ENCODE measurements at regions not wholly inside any gene's neighbourhood (a gene's known extent, or its start where the extent isn't known, plus 50 kb on each side); places are given as distances from the start of the nearest gene placed in this dataset.
A peak's percentile ranks its signal among the peaks of the same experiment; 100 is the strongest.

DNA sequence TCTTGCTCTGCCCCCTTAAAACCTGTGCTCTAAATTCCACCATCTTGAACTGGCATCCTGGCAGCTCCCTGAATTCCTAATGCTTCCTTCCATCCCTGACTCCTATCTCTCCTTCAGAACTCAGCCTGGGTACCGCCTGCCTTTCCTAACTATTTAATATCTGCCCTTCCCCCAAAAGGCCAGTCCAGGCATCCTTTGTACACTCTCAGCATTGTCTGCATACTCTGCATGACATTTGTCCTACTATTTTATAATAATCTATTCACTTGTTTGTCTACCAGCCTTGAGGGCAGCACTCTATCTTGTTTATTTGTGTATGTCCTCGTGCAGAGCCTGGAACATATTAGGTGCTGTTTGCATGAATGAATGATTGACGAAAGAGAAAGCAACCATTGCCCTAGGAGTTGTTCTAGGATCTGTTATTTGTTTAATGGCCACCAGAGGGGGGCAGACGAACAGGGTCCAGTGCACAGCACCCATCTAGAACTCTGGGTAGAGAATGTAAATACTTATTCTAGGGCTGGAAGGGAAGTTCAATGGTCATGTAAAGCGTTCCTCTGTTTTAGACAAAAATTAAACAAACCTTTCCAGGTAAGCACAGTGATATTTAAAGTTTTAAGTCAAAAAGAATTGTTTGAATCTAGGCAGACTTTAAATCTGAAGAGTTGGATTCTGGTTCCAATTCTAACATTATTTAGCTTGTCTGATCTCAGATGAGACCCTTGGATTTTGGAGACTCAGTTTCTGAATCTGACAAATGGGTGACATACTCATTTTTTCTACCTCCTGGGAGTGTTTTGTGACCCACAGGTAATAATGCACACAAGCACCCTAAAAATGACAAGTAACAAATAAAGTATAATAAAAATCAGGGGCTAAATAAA, 125.8 kb upstream of the GALNT15 start:
- ChIA-PET CTCF (interaction anchor here (0.7 to 11.3 kb wide), 46 partner anchors 8 to 418 kb away, joined by 3 to 459 read pairs (median 4); partner anchors contain the start of gene GALNT15), POLR2A (no interaction called here)
- dilution Hi-C loops (cut with MboI; ENCODE audit: extremely low pct_ligation_motif_present, low sequenced_read_pairs) = no loop called here
- no peaks in the 10 kb centered on the region for H3K36me3 ChIP-seq (ENCODE audit: control insufficient read depth in 2 of 2, extremely low read depth in 1 of 2, insufficient read depth in 2 of 2, low read length in 2 of 2)
- H3K27me3 ChIP-seq (ENCODE audit: control insufficient read depth in 2 of 2, insufficient read depth in 2 of 2, low read length in 2 of 2) = no peaks in the 10 kb centered on the region
- TF ChIP-seq POLR2A (IDR thresholded peaks at IDR 0.05; ENCODE audit: low read depth, low read length) (no peak), GATA2 (IDR thresholded peaks at IDR 0.05; ENCODE audit: insufficient read depth, insufficient read length, low read depth, low read length) (no peak)
- TF ChIP-seq, protein P1, sequence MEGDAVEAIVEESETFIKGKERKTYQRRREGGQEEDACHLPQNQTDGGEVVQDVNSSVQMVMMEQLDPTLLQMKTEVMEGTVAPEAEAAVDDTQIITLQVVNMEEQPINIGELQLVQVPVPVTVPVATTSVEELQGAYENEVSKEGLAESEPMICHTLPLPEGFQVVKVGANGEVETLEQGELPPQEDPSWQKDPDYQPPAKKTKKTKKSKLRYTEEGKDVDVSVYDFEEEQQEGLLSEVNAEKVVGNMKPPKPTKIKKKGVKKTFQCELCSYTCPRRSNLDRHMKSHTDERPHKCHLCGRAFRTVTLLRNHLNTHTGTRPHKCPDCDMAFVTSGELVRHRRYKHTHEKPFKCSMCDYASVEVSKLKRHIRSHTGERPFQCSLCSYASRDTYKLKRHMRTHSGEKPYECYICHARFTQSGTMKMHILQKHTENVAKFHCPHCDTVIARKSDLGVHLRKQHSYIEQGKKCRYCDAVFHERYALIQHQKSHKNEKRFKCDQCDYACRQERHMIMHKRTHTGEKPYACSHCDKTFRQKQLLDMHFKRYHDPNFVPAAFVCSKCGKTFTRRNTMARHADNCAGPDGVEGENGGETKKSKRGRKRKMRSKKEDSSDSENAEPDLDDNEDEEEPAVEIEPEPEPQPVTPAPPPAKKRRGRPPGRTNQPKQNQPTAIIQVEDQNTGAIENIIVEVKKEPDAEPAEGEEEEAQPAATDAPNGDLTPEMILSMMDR (IDR thresholded peaks at IDR 0.05; ENCODE audit: extremely low read depth in 1 of 2, insufficient read depth in 1 of 2, low read depth in 1 of 2, low read length in 2 of 2) = peak; percentile 60 to 67
- H3K4me1 ChIP-seq (ENCODE audit: control insufficient read depth, extremely low read depth, insufficient read depth, low read length) = peaks cover 18% of the 10 kb centered on the region
- FAIRE-seq (peak; percentile 92), DNase-seq (ENCODE audit: low read depth, low spot score) (peak; percentile 75)
- H3K9me3 ChIP-seq (replicated peaks; ENCODE audit: control insufficient read depth, insufficient read depth, low read length) = no peaks in the 10 kb centered on the region
- no peaks in the 10 kb centered on the region for H3K9me1 ChIP-seq (replicated peaks; ENCODE audit: control insufficient read depth, extremely low read depth, insufficient read depth, low read length)
- peak overlapping the region in 1 of 3 experiments; percentile 35 for H3K4me3 ChIP-seq (replicated peaks in 1 of 3; ENCODE audit: insufficient read depth in 1 of 3, low read depth in 1 of 3, low read length in 3 of 3)
- no TSS peak for BruUV-seq (replicated peaks)
- no peak overlapping the region for H3K9ac ChIP-seq (replicated peaks; ENCODE audit: extremely low read depth, insufficient read depth, low read length)
- H3K4me2 ChIP-seq (ENCODE audit: insufficient read depth, low read length) = peak overlapping the region; percentile 41
- H4K20me1 ChIP-seq (replicated peaks; ENCODE audit: control insufficient read depth, extremely low read depth, insufficient read depth, low read length) = no peaks in the 10 kb centered on the region
- no peak overlapping the region for H3K27ac ChIP-seq (ENCODE audit: insufficient read depth, low read depth, low read length)
- H2AFZ ChIP-seq (ENCODE audit: low read depth, low read length) = peak overlapping the region; percentile 61
- no peaks in the 10 kb centered on the region for H3K79me2 ChIP-seq (ENCODE audit: control insufficient read depth, insufficient read depth, low read length)
- intact Hi-C loops (cut with micrococcal nuclease) = loop anchor here (1.0 to 5.0 kb wide), 5 partner anchors 130 to 846 kb away; no protein-coding TSS in a partner anchor

Measured in endothelial cell of umbilical vein (primary cell).